ENCODE measurements at regions not wholly inside any gene's neighbourhood (a gene's known extent, or its start where the extent isn't known, plus 50 kb on each side); places are given as distances from the start of the nearest gene placed in this dataset.

GRCh38 chr10:4532011-4532410, 294.0 kb upstream of the AKR1E2 start:
- H3K4me3 ChIP-seq (ENCODE audit: low read depth, low read length), result no peak overlapping the region
- no peak for TF ChIP-seq CTCF (IDR thresholded peaks at IDR 0.05; ENCODE audit: low read depth, low read length)

DNA sequence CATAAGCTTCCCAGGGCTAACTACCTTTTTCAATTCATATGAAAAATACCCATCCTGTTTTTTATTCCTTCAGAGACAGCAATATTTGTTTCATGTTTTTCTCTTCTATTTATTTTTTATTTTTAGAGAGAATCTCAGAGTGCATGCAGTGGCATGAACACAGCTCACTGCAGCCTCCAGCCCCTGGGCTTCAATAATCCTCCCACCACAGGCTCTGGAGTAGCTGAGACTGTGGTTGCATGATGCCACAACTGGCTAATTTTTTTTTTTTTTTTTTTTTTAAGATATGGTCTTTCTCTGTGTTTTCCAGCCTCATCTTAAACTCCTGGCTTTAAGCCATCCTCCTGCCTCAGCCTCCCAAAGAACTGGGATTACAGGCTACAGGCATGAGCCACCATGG, 296.7 kb upstream of the AKR1E2 start:
- no peak overlapping the region for H3K4me3 ChIP-seq (ENCODE audit: low read depth, low read length)
- TF ChIP-seq CTCF (IDR thresholded peaks at IDR 0.05; ENCODE audit: low read depth, low read length), result no peak

GRCh38 chr10:4527281-4527970, 298.6 kb upstream of the AKR1E2 start:
- TF ChIP-seq CTCF (IDR thresholded peaks at IDR 0.05; ENCODE audit: low read depth, low read length), result no peak
- H3K4me3 ChIP-seq (ENCODE audit: low read depth, low read length), result no peak overlapping the region

DNA sequence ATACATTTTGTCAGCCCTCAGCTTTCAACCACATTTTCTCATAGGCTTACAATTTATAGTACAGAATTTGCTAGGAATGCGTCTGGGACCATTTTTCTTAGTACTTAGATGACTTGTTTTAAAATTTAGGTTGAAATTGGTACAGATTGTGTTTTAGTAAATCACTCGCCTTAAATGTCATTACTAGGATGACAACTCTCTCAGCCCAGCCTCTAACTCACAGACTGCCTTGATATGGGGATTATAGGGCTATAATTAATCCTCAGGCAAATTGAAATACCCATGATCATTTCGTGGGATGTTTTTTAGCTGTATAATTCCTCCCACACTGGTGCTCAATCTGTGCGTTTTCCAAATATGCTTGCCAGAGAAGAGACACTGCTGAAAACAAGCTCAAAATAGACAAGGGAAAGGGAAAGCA, 299.7 kb upstream of the AKR1E2 start:
- TF ChIP-seq CTCF (IDR thresholded peaks at IDR 0.05; ENCODE audit: low read depth, low read length), result no peak
- H3K4me3 ChIP-seq (ENCODE audit: low read depth, low read length), result no peak overlapping the region

DNA sequence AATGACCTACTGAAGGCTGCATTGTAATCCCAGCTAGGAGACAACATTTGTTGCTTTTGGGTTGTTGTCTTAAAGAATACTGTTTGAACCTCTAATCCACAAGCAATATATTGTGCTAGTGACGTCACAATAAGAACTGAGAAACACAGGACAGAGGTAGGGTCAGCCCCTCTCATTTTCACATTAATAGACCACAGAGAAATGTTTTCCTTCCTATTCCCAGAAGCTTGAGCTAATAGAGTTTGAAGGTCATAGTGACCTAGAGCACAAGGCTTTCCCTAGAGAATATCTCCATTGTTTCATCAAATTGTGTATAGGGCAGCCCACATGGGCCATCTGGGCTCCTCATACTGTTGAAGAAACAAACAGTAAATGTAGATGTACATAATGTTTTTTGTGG, 300.9 kb upstream of the AKR1E2 start:
- TF ChIP-seq CTCF (IDR thresholded peaks at IDR 0.05; ENCODE audit: low read depth, low read length), result no peak
- H3K4me3 ChIP-seq (ENCODE audit: low read depth, low read length), result no peak overlapping the region

DNA sequence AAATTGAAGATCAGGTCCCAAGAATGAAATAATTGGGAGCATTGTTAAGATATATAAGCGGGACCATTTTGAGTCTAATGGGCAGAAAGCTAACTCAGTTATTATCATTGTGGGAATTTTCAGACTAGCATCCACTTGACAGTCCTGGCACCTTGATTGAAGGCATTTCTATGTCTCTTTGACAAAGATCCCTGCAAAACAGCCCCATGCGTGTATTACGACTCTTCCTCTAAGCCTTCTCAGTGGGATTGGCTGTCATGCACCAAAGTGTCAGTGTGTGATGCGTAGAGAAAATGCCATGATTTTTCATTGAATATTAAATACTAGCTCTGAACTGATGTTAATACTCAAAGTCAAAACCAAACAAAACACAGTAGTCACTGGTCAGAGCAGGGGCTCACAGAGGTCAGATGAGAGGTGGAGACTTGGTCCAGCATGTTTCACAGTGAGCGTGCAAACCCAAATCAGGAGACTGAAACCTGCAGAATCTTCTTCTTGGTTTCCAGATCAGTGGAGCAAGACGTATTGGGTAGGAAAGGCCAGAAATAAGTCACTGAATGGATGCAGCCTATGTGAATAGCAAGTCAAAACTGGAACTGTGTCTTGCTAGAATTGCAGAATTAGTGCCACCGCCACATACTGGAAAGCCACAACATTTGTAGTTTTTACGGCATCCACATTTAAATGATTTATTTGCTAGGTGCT, 303.6 kb upstream of the AKR1E2 start:
- no peak overlapping the region for H3K4me3 ChIP-seq (ENCODE audit: low read depth, low read length)
- no peak for TF ChIP-seq CTCF (IDR thresholded peaks at IDR 0.05; ENCODE audit: low read depth, low read length)

GRCh38 chr10:4519658-4520402, 306.2 kb upstream of the AKR1E2 start:
- no peak for TF ChIP-seq CTCF (IDR thresholded peaks at IDR 0.05; ENCODE audit: low read depth, low read length)
- H3K4me3 ChIP-seq (ENCODE audit: low read depth, low read length), result no peak overlapping the region
